Suprapubic skin (tissue), 4 donors: ENCODE measurements at regions not wholly inside any gene's neighbourhood (a gene's known extent, or its start where the extent isn't known, plus 50 kb on each side); places are given as distances from the start of the nearest gene placed in this dataset.

Experiments
- DNase-seq, 2 donors: peaks; one replicate each; pipeline ENCODE4 v3.0.0-alpha.2; 2019; ENCODE audit warnings: low spot score in 2 of 2
- H3K27ac ChIP-seq: fragments of 200-600 bp; sonication (generic); one replicate; pipeline ENCODE4 v1.5.1; 2019
- H3K27me3 ChIP-seq: fragments of 200-600 bp; sonication (generic); one replicate; pipeline ENCODE4 v1.5.1; 2019
- H3K36me3 ChIP-seq: fragments of 200-600 bp; sonication (generic); one replicate; pipeline ENCODE4 v1.5.1; 2019
- H3K4me1 ChIP-seq: fragments of 200-600 bp; sonication (generic); one replicate; pipeline ENCODE4 v1.5.1; 2019
- H3K4me3 ChIP-seq: fragments of 200-600 bp; sonication (generic); one replicate; pipeline ENCODE4 v1.5.1; 2019; ENCODE audit warnings: mild to moderate bottlenecking
- H3K9me3 ChIP-seq: fragments of 200-600 bp; sonication (generic); one replicate; pipeline ENCODE4 v1.5.1; 2019
- CTCF ChIP-seq, 2 donors: fragments of 200-600 bp in 1 of 2; fragments of 450-650 bp in 1 of 2; sonication (generic) in 1 of 2; IDR thresholded peaks; one replicate each; pipeline ENCODE4 v1.5.1; 2016 to 2019; ENCODE audit warnings: antibody characterized with exemption in 2 of 2, mild to moderate bottlenecking in 1 of 2, moderate library complexity in 1 of 2
- EP300 ChIP-seq: sonication (generic); formaldehyde crosslinking; IDR thresholded peaks from one replicate; pipeline ENCODE4 v1.6.1; 2017; ENCODE audit warnings: antibody characterized with exemption
- POLR2A ChIP-seq, 2 donors: fragments of 450-650 bp; IDR thresholded peaks; one replicate each; pipeline ENCODE4 v1.6.1; 2017; ENCODE audit warnings: antibody characterized with exemption in 2 of 2, mild to moderate bottlenecking in 2 of 2, moderate library complexity in 2 of 2
- POLR2AphosphoS5 ChIP-seq, 3 donors: sonication (generic); formaldehyde crosslinking; IDR thresholded peaks; one replicate each; pipeline ENCODE4 v1.6.1; 2017; ENCODE audit warnings: antibody characterized with exemption in 3 of 3
- WGBS: methylation state at CpG from one replicate; pipeline ENCODE4 v1.1.5; 2018; 5-methylcytosine and 5-hydroxymethylcytosine counted together

- no peak overlapping the region for H3K4me3 ChIP-seq
- TF ChIP-seq POLR2AphosphoS5 (IDR thresholded peaks at IDR 0.05) (no peak), POLR2A (IDR thresholded peaks at IDR 0.05) (no peak), EP300 (no peak), CTCF (IDR thresholded peaks at IDR 0.05) (no peak)
- WGBS, result 100% methylated on average over 2 of the region's 2 CpGs
These were observed 229.1 kb upstream of the ZBED5 start for GRCh38 chr11:11086979-11087378.

DNA sequence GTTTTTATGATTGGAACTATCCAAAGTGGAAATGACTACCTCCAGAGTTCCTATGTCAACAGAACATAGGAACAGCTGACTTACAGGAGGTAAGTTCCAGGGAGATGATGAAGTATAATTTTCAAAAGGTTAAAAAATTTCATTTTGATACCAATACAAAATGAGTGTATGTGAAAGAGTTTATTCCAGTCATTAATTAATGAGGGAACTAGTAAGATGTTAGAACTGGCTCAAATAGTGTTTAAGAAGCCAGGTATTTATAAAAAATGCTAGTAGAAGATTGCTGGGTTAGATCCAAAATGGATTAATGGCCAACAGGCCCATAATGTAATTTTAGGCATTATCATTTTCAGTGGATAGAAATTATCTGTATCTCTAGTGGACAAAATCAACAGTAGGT, 227.7 kb upstream of the ZBED5 start:
- TF ChIP-seq CTCF (IDR thresholded peaks at IDR 0.05) (no peak), EP300 (no peak), POLR2AphosphoS5 (IDR thresholded peaks at IDR 0.05) (no peak), POLR2A (IDR thresholded peaks at IDR 0.05) (no peak)
- no peak overlapping the region for H3K27ac ChIP-seq
- DNase-seq, result no peak
- no peaks in the 10 kb centered on the region for H3K9me3 ChIP-seq
- H3K36me3 ChIP-seq, result no peaks in the 10 kb centered on the region
- H3K4me1 ChIP-seq, result no peaks in the 10 kb centered on the region
- H3K27me3 ChIP-seq, result no peaks in the 10 kb centered on the region
- H3K4me3 ChIP-seq, result no peak overlapping the region

More at GRCh38 chr11:11086979-11087378, 229.1 kb upstream of the ZBED5 start:
- no peak overlapping the region for H3K27ac ChIP-seq
- no peak for DNase-seq
- H3K9me3 ChIP-seq, result no peaks in the 10 kb centered on the region
- H3K27me3 ChIP-seq, result no peaks in the 10 kb centered on the region
- no peaks in the 10 kb centered on the region for H3K36me3 ChIP-seq
- no peaks in the 10 kb centered on the region for H3K4me1 ChIP-seq

GRCh38 chr11:11084337-11084736, 226.5 kb upstream of the ZBED5 start:
- no peaks in the 10 kb centered on the region for H3K36me3 ChIP-seq
- H3K4me3 ChIP-seq, result no peak overlapping the region
- H3K9me3 ChIP-seq, result no peaks in the 10 kb centered on the region
- no peak overlapping the region for H3K27ac ChIP-seq
- no peak for DNase-seq
- 88% methylated on average over 1 of the region's 1 CpG for WGBS
- H3K4me1 ChIP-seq, result no peaks in the 10 kb centered on the region
- H3K27me3 ChIP-seq, result no peaks in the 10 kb centered on the region
- no peak for TF ChIP-seq POLR2A (IDR thresholded peaks at IDR 0.05)
- no peak for TF ChIP-seq CTCF (IDR thresholded peaks at IDR 0.05)
- TF ChIP-seq POLR2AphosphoS5 (IDR thresholded peaks at IDR 0.05), result no peak
- no peak for TF ChIP-seq EP300

- Histone ChIP-seq H3K27ac (no peak overlapping the region), H3K36me3 (no peaks in the 10 kb centered on the region), H3K27me3 (no peaks in the 10 kb centered on the region), H3K4me3 (no peak overlapping the region), H3K4me1 (no peaks in the 10 kb centered on the region), H3K9me3 (no peaks in the 10 kb centered on the region)
- DNase-seq, result no peak
- WGBS, result 86% methylated on average over 2 of the region's 2 CpGs
- no peak for TF ChIP-seq CTCF (IDR thresholded peaks at IDR 0.05)
- no peak for TF ChIP-seq POLR2AphosphoS5 (IDR thresholded peaks at IDR 0.05)
- TF ChIP-seq POLR2A (IDR thresholded peaks at IDR 0.05), result no peak
- no peak for TF ChIP-seq EP300
These were observed 225.6 kb upstream of the ZBED5 start for GRCh38 chr11:11083441-11083840.

DNA sequence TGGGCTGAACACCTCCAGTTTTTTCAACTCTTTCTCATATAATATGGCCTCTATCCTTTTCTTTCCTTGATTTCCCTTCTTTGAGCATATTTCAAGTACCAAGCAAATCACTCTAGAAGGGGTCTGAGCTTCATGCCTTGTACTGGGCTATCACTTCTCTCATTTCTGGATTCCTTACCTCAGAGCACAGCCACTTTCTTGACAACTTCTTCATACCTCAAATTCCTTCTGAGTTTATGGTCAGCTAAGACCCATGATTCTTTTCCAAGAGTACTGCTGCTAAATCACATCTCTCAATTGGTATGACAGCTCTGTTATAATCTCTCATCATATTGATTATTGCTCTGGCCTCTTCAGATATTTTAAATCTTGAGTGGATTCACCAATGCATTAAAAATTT, 224.8 kb upstream of the ZBED5 start:
- DNase-seq, result no peak
- Histone ChIP-seq H3K4me3 (no peak overlapping the region), H3K27me3 (no peaks in the 10 kb centered on the region), H3K4me1 (no peaks in the 10 kb centered on the region), H3K9me3 (no peaks in the 10 kb centered on the region), H3K27ac (no peak overlapping the region), H3K36me3 (no peaks in the 10 kb centered on the region)
- TF ChIP-seq POLR2A (IDR thresholded peaks at IDR 0.05) (no peak), CTCF (IDR thresholded peaks at IDR 0.05) (no peak), POLR2AphosphoS5 (IDR thresholded peaks at IDR 0.05) (no peak), EP300 (no peak)
